PC-9 (cell line): ENCODE measurements at regions not wholly inside any gene's neighbourhood (a gene's known extent, or its start where the extent isn't known, plus 50 kb on each side); places are given as distances from the start of the nearest gene placed in this dataset.

ENCODE experiments used
- BruUV-seq: library from RNA; stranded (reverse); fragments of 400-500 nt; replicated peaks from 2 replicates; lab custom pipeline; 2021; lab: Mats Ljungman, UMichigan
- CTCF ChIA-PET: fragments of 300-600 bp; sonication (Branson Sonifier 250); formaldehyde crosslinking; loops from one replicate; lab custom pipeline; 2022; ENCODE audit warnings: antibody characterized with exemption; lab: Charles Lee
- POLR2A ChIA-PET: fragments of 300-600 bp; sonication (Branson Sonifier 250); formaldehyde crosslinking; loops from one replicate; lab custom pipeline; 2022; ENCODE audit warnings: antibody characterized with exemption; ENCODE audit not compliant: unreplicated experiment; lab: Charles Lee
- DNase-seq, 2 experiments: peaks; one replicate each; pipeline versions ENCODE4 v3.0.0 to v3.0.0-alpha.2; 2015 to 2022; ENCODE audit warnings: mixed read lengths in 1 of 2
- H2AFZ ChIP-seq: fragments of 200-600 bp; sonication (generic); 2 replicates; pipeline ENCODE4 v1.8.1; 2017; ENCODE audit warnings: antibody characterized with exemption
- H3F3A ChIP-seq: fragments of 200-600 bp; sonication (generic); 2 replicates; pipeline ENCODE4 v1.8.1; 2017; ENCODE audit warnings: antibody characterized with exemption, mild to moderate bottlenecking, low read depth; ENCODE audit not compliant: insufficient read depth
- H3K27ac ChIP-seq: fragments of 200-600 bp; sonication (generic); 2 replicates; pipeline ENCODE4 v1.6.1; 2016; ENCODE audit warnings: mixed run types
- H3K27me3 ChIP-seq: fragments of 200-600 bp; sonication (generic); 2 replicates; pipeline ENCODE4 v1.6.1; 2016; ENCODE audit warnings: low read depth, mixed run types; ENCODE audit not compliant: insufficient read depth
- H3K36me3 ChIP-seq: fragments of 200-600 bp; sonication (generic); 2 replicates; pipeline ENCODE4 v1.6.1; 2016; ENCODE audit warnings: low read depth, mixed run types
- H3K4me1 ChIP-seq: fragments of 200-600 bp; sonication (generic); replicated peaks from 2 replicates; pipeline ENCODE4 v1.6.1; 2016; ENCODE audit warnings: mixed run types; ENCODE audit not compliant: insufficient read depth
- H3K4me2 ChIP-seq: fragments of 200-600 bp; sonication (generic); 2 replicates; pipeline ENCODE4 v1.6.1; 2017; ENCODE audit warnings: mixed run types
- H3K4me3 ChIP-seq: fragments of 200-600 bp; sonication (generic); 2 replicates; pipeline ENCODE4 v1.6.1; 2016; ENCODE audit warnings: mixed run types
- H3K79me2 ChIP-seq: fragments of 200-600 bp; sonication (generic); 2 replicates; pipeline ENCODE4 v1.6.1; 2017; ENCODE audit warnings: low read depth, mixed run types
- H3K9me2 ChIP-seq: fragments of 200-600 bp; sonication (generic); 2 replicates; pipeline ENCODE4 v1.8.1; 2017; ENCODE audit warnings: mild to moderate bottlenecking; ENCODE audit not compliant: insufficient read depth
- H3K9me3 ChIP-seq: fragments of 200-600 bp; sonication (generic); 2 replicates; pipeline ENCODE4 v1.8.1; 2016; ENCODE audit warnings: low read depth; ENCODE audit not compliant: insufficient read depth
- H4K20me1 ChIP-seq: fragments of 200-600 bp; sonication (generic); 2 replicates; pipeline ENCODE4 v1.8.1; 2017; ENCODE audit not compliant: insufficient read depth
- EZH2 ChIP-seq: fragments of 200-600 bp; sonication (generic); IDR thresholded peaks from 2 replicates; pipeline ENCODE4 v1.8.0; 2017; ENCODE audit warnings: antibody characterized with exemption, low read depth
- intact Hi-C: fragments of 100-400 bp; cut with micrococcal nuclease; formaldehyde crosslinking; loops from one replicate; pipeline ENCODE4 v1.10.0; 2022; ENCODE audit not compliant: unreplicated experiment
- TF ChIP-seq, protein P1 (sequence below): fragments of 200-600 bp; sonication (generic); conservative IDR thresholded peaks from 2 replicates; pipeline ENCODE4 v1.6.1; 2017; ENCODE audit warnings: mixed run types, antibody characterized with exemption, mild to moderate bottlenecking, moderate library complexity

DNA sequence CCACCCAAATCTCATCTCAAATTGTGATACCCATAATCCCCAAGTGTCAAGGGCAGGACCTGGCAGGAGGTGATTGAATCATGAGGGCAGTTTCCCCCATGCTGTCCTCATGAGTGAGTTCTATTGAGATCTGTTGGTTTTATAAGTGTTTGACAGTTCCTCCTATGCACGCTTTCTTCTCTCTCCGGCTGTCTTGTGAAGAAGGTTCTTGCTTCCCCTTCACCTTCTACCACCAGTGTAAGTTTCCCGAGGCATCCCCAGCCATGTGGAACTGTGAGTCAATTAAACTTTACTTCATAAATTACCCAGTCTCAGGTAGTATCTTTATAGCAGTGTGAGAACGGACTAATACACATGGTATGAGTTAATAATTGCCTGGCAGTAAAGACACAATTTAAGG, 581.7 kb upstream of the AMOT start:
- POLR2A ChIA-PET: no interaction called here
- no peaks in the 10 kb centered on the region for H3K36me3 ChIP-seq
- no peak overlapping the region for H3K27ac ChIP-seq
- no peaks in the 10 kb centered on the region; the same call in 1 of the 2 replicates for H3K9me2 ChIP-seq
- H3F3A ChIP-seq: no peaks in the 10 kb centered on the region
- no peaks in the 10 kb centered on the region for H3K79me2 ChIP-seq
- no peak overlapping the region for H3K4me2 ChIP-seq
- no peak for DNase-seq
- H4K20me1 ChIP-seq: no peaks in the 10 kb centered on the region
- CTCF ChIA-PET: no interaction called here
- TF ChIP-seq, protein P1, sequence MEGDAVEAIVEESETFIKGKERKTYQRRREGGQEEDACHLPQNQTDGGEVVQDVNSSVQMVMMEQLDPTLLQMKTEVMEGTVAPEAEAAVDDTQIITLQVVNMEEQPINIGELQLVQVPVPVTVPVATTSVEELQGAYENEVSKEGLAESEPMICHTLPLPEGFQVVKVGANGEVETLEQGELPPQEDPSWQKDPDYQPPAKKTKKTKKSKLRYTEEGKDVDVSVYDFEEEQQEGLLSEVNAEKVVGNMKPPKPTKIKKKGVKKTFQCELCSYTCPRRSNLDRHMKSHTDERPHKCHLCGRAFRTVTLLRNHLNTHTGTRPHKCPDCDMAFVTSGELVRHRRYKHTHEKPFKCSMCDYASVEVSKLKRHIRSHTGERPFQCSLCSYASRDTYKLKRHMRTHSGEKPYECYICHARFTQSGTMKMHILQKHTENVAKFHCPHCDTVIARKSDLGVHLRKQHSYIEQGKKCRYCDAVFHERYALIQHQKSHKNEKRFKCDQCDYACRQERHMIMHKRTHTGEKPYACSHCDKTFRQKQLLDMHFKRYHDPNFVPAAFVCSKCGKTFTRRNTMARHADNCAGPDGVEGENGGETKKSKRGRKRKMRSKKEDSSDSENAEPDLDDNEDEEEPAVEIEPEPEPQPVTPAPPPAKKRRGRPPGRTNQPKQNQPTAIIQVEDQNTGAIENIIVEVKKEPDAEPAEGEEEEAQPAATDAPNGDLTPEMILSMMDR: no peak
- TF ChIP-seq EZH2: no peak
- intact Hi-C loops: no loop called here
- H3K9me3 ChIP-seq: no peaks in the 10 kb centered on the region
- H3K27me3 ChIP-seq: no peaks in the 10 kb centered on the region
- BruUV-seq: no TSS peak
- H2AFZ ChIP-seq: no peak overlapping the region
- no peak overlapping the region for H3K4me3 ChIP-seq
- no peaks in the 10 kb centered on the region for H3K4me1 ChIP-seq

DNA sequence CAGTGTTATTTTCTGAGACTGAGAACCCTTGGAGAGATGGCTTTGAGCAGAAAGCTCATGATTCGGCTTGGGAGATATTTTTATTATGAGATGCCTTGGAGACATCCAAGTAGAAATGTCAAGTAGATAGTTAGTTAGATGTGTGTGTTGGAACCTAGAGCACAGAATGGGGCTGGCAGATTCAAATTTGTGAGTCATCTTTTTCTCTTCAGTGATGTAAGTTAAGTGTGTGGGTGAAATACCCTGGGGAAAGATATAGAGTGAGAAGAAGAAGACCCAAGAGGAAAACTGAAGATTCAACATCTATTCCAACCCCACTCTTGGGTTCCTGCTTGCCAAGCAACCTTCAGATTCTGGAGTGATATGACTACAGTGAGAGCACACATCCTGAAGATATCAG, 580.8 kb upstream of the AMOT start:
- BruUV-seq: no TSS peak
- POLR2A ChIA-PET: no interaction called here

DNA sequence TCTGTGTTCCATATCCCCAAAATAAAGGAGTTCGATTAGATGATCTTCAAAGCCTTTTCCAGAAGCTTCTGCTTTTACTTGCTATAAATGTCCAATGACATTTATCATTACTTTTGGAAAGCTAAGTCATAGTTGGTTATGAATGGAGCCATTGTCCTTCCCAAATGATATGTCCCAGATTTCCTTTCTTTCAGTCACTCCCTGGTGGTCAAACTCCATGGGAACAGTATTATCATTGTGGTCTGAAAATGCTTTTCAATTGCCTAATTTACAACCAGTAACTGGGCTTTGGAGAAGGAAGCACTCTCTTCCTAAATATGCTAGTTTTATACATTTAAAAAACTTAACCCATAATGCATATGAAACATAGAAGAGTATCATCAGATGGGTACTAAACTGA, 571.5 kb upstream of the AMOT start:
- no peaks in the 10 kb centered on the region for H4K20me1 ChIP-seq
- no peaks in the 10 kb centered on the region for H3F3A ChIP-seq
- H3K9me3 ChIP-seq: no peaks in the 10 kb centered on the region
- H3K79me2 ChIP-seq: no peaks in the 10 kb centered on the region
- CTCF ChIA-PET: no interaction called here
- no peak overlapping the region for H3K4me3 ChIP-seq
- TF ChIP-seq EZH2: no peak
- TF ChIP-seq, protein P1: no peak
- no TSS peak for BruUV-seq
- H3K4me2 ChIP-seq: no peak overlapping the region
- POLR2A ChIA-PET: no interaction called here
- no peaks in the 10 kb centered on the region for H3K9me2 ChIP-seq
- no peak overlapping the region for H3K27ac ChIP-seq
- H3K36me3 ChIP-seq: no peaks in the 10 kb centered on the region
- intact Hi-C loops: no loop called here
- DNase-seq: no peak
- H2AFZ ChIP-seq: no peak overlapping the region
- no peaks in the 10 kb centered on the region for H3K4me1 ChIP-seq
- no peaks in the 10 kb centered on the region for H3K27me3 ChIP-seq

More for the DNA sequence above, 580.8 kb upstream of the AMOT start:
- Histone ChIP-seq H3K9me3 (no peaks in the 10 kb centered on the region), H3K4me1 (no peaks in the 10 kb centered on the region), H4K20me1 (no peaks in the 10 kb centered on the region), H3K4me2 (no peak overlapping the region), H3K4me3 (no peak overlapping the region), H3K9me2 (no peaks in the 10 kb centered on the region; the same call in 1 of the 2 replicates), H3K27ac (no peak overlapping the region), H3K36me3 (no peaks in the 10 kb centered on the region), H2AFZ (no peak overlapping the region), H3F3A (no peaks in the 10 kb centered on the region), H3K79me2 (no peaks in the 10 kb centered on the region), H3K27me3 (no peaks in the 10 kb centered on the region)
- TF ChIP-seq, protein P1: no peak
- no peak for TF ChIP-seq EZH2
- intact Hi-C loops: no loop called here
- DNase-seq: no peak
- CTCF ChIA-PET: no interaction called here
